ENCODE measurements at regions not wholly inside any gene's neighbourhood (a gene's known extent, or its start where the extent isn't known, plus 50 kb on each side); places are given as distances from the start of the nearest gene placed in this dataset.

DNA sequence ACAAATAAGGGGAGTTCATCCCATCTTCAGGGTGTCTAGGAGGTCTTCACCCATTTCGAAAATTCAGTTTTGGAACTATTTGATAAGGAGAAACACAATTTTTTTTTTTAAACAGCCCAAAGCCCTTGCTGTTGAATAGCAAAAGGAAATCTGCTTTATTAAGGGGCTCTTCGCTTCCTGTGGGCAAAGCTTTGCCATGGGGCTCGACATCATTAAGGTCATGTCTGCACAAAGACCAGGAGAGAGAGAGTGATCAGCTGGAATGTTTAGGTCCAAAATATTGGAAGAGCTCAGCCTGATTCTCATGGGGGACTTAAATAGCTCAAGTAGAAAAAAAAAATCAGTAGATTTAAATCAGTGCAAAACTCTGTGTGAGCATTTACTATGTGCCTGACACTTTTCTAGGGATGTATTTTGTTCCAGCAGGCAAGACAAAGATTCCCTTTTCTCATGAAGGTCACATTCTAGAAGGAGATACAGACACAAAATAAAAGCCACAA is 564.6 kb upstream of the KLF4 start:
- peak overlapping the region; percentile 79 for H3K27ac ChIP-seq
- no peak for DNase-seq (ENCODE audit: low spot score)
- TF ChIP-seq, protein P1, sequence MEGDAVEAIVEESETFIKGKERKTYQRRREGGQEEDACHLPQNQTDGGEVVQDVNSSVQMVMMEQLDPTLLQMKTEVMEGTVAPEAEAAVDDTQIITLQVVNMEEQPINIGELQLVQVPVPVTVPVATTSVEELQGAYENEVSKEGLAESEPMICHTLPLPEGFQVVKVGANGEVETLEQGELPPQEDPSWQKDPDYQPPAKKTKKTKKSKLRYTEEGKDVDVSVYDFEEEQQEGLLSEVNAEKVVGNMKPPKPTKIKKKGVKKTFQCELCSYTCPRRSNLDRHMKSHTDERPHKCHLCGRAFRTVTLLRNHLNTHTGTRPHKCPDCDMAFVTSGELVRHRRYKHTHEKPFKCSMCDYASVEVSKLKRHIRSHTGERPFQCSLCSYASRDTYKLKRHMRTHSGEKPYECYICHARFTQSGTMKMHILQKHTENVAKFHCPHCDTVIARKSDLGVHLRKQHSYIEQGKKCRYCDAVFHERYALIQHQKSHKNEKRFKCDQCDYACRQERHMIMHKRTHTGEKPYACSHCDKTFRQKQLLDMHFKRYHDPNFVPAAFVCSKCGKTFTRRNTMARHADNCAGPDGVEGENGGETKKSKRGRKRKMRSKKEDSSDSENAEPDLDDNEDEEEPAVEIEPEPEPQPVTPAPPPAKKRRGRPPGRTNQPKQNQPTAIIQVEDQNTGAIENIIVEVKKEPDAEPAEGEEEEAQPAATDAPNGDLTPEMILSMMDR (conservative IDR thresholded peaks at IDR 0.05; ENCODE audit: low read depth) = no peak
- ChIA-PET POLR2A (ENCODE audit: low non-redundant PET) (no interaction called here), CTCF (interaction anchor here (0.8 to 0.9 kb wide), 2 partner anchors 88 to 567 kb away, joined by 4 to 5 read pairs; no protein-coding TSS in a partner anchor)

DNA sequence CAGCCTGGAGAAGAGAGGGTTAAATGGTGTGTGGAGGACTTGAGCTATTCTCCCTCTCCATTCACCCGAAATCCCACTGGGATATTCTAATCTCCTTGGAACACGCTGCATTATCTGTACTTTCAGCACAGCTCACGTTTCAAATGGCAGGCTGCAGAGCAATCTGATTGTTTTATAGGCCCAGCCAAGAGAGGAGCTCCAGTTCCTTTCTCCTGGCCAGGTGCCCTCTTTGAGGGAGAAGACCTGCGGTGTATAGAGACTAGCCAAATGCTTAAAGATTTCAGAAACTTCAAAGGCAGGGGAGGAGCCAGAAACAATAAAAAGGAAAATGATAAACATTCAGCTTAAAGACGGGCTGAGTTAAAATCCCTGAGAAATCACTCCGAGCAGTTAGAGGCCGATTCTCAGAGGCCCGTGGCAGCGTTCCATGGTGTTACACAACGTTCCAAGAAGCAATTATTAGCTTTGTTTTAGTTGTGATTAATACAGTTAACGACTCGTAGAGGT is 564.0 kb upstream of the KLF4 start:
- DNase-seq (ENCODE audit: low spot score) = no peak
- CTCF ChIA-PET = interaction anchor here (0.7 to 0.9 kb wide), 3 partner anchors 87 to 567 kb away, joined by 3 to 5 read pairs (median 4); no protein-coding TSS in a partner anchor
- H3K27ac ChIP-seq = peak overlapping the region; percentile 79
- POLR2A ChIA-PET (ENCODE audit: low non-redundant PET) = no interaction called here
- TF ChIP-seq, protein P1 (conservative IDR thresholded peaks at IDR 0.05; ENCODE audit: low read depth) = no peak

GRCh38 chr9:108052431-108053080 is 563.0 kb upstream of the KLF4 start:
- no peak for DNase-seq (ENCODE audit: low spot score)
- TF ChIP-seq, protein P1 (conservative IDR thresholded peaks at IDR 0.05; ENCODE audit: low read depth) = no peak
- H3K27ac ChIP-seq = peak overlapping the region; percentile 79
- ChIA-PET POLR2A (ENCODE audit: low non-redundant PET) (no interaction called here), CTCF (interaction anchor here (0.6 kb wide), 1 partner anchor 210 kb away, joined by 4 read pairs; no protein-coding TSS in a partner anchor)

DNA sequence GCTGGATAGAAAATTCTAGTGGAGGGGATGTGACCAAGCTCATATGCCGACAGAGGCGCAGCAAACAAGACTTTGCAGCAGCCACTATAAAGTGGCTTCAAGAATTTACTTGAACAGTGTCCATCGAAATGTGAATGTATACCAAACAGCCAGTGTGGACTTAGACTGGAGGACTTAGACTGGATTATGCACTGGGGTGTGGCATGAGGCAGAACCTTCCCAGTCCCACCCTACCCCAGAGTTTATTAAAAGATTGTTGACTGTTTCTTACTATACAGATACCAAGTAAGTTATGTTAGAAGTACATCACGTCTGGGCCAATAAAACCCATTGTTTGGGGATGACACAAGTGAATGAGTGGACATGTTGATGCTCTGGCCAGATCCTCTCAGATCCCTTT is 561.3 kb upstream of the KLF4 start:
- no peak for DNase-seq (ENCODE audit: low spot score)
- ChIA-PET CTCF (interaction anchor here (0.6 to 0.7 kb wide), 2 partner anchors 164 to 807 kb away, joined by 3 read pairs; no protein-coding TSS in a partner anchor), POLR2A (ENCODE audit: low non-redundant PET) (no interaction called here)
- H3K27ac ChIP-seq = peak overlapping the region; percentile 10; the same call in 1 of the 2 replicates
- TF ChIP-seq, protein P1 (conservative IDR thresholded peaks at IDR 0.05; ENCODE audit: low read depth) = no peak

DNA sequence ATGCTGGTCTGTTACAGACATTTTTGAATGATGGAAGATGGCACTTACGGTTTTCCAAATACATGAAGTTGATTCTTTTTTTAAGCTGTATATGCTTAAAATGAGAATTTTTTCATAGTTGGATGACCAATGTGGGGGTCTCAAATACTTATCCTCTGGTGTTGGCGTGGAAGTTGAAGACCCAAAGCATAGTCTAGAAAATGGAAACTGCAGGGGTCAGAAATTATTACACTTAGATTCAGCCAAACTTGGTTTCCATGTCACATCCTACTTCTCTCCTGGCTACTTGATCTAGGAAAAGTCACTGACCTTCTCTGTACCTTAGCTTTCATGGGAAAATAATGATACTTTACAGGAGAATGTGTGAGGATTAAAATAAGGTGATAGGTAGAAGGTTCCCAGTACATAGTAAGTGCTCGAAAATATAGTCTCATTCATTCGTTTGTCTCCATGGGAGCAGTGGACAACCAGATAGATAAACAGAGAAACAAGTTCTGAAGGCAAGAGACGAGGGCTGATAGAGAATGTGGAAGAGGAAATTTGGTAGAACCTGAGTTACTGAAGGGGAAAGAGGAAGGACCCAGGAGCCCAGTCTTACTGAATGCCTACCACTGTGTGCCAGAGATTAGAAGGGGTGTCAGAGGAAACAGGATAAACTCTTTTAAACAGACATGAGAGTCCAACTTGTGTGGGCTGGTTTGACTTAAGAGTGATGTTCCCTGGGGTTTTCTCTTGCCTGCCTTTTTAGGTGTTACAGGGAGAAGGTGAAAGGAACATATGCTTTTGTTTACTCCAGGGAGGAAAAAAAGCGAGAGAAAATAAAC is 560.3 kb upstream of the KLF4 start:
- POLR2A ChIA-PET (ENCODE audit: low non-redundant PET) = no interaction called here
- TF ChIP-seq, protein P1 (conservative IDR thresholded peaks at IDR 0.05; ENCODE audit: low read depth) = no peak
- CTCF ChIA-PET = no interaction called here
- no peak for DNase-seq (ENCODE audit: low spot score)
- no peak overlapping the region for H3K27ac ChIP-seq

- peak overlapping the region; percentile 86; the same call in 1 of the 2 replicates for H3K27ac ChIP-seq
- ChIA-PET CTCF (interaction anchor here (0.9 kb wide), 1 partner anchor 157 kb away, joined by 3 read pairs; no protein-coding TSS in a partner anchor), POLR2A (ENCODE audit: low non-redundant PET) (no interaction called here)
- DNase-seq (ENCODE audit: low spot score) = peak; percentile 91
- TF ChIP-seq, protein P1 (conservative IDR thresholded peaks at IDR 0.05; ENCODE audit: low read depth) = no peak
Observed at GRCh38 chr9:108049026-108049607, 559.5 kb upstream of the KLF4 start.
